D721Med (cell line): ENCODE measurements at regions not wholly inside any gene's neighbourhood (a gene's known extent, or its start where the extent isn't known, plus 50 kb on each side); places are given as distances from the start of the nearest gene placed in this dataset.

Experiments used
- DNase-seq: peaks from one replicate; pipeline ENCODE4 v3.0.0; 2011; ENCODE audit warnings: low spot score; ENCODE audit not compliant: insufficient read length
- FAIRE-seq: peaks from 2 replicates; lab custom pipeline; 2011; peaks lifted over from hg19 to GRCh38; lab: Jason Lieb, UNC
- CTCF ChIP-seq: IDR thresholded peaks from 2 replicates; pipeline ENCODE4 v1.5.1; 2012; ENCODE audit warnings: mild to moderate bottlenecking, control low read depth; ENCODE audit not compliant: insufficient read depth; ENCODE audit errors: missing control alignments

- no peak for DNase-seq
- TF ChIP-seq CTCF = no peak
- no peak for FAIRE-seq
Measured at GRCh38 chr7:11236680-11237079, 263.0 kb downstream of the PHF14 start.

- TF ChIP-seq CTCF = no peak
- no peak for FAIRE-seq
- no peak for DNase-seq
Measured at GRCh38 chr7:11237742-11238141, 264.1 kb downstream of the PHF14 start.

GRCh38 chr7:11239316-11239715 is 265.6 kb downstream of the PHF14 start:
- DNase-seq (no peak), FAIRE-seq (no peak)

GRCh38 chr7:11243739-11244138 is 270.1 kb downstream of the PHF14 start:
- FAIRE-seq (peak; percentile 67), DNase-seq (no peak)
- no peak for TF ChIP-seq CTCF

More at GRCh38 chr7:11239316-11239715, 265.6 kb downstream of the PHF14 start:
- no peak for TF ChIP-seq CTCF

- FAIRE-seq (no peak), DNase-seq (no peak)
- no peak for TF ChIP-seq CTCF
Measured at GRCh38 chr7:11244149-11244548, 270.5 kb downstream of the PHF14 start.

GRCh38 chr7:11247545-11247944 is 273.9 kb downstream of the PHF14 start:
- TF ChIP-seq CTCF = no peak
- DNase-seq (no peak), FAIRE-seq (no peak)

GRCh38 chr7:11251436-11251835 is 277.8 kb downstream of the PHF14 start:
- no peak for TF ChIP-seq CTCF
- DNase-seq = no peak
- no peak for FAIRE-seq
